Uterus (tissue), 3 donors: ENCODE measurements at regions not wholly inside any gene's neighbourhood (a gene's known extent, or its start where the extent isn't known, plus 50 kb on each side); places are given as distances from the start of the nearest gene placed in this dataset.
"Not testable (repeated sequence)": the region's sequence is repeated elsewhere in the genome, so short reads cannot be mapped to it uniquely, and the experiment has no call there.

ENCODE experiments used
- DNase-seq, 2 donors: peaks; one replicate each; pipeline ENCODE4 v3.0.0-alpha.2; 2019 to 2020
- H3K27ac ChIP-seq, 2 donors: fragments of 200-600 bp; sonication (generic); 1 replicate in 1 of 2; 2 replicates in 1 of 2; pipeline ENCODE4 v1.5.1; 2016 to 2018
- H3K27me3 ChIP-seq, 2 donors: fragments of 200-600 bp; sonication (generic); one replicate each; pipeline ENCODE4 v1.5.1; 2018 to 2019; ENCODE audit warnings: control low read depth in 1 of 2
- H3K36me3 ChIP-seq, 2 donors: fragments of 200-600 bp; sonication (generic); one replicate each; pipeline ENCODE4 v1.5.1; 2019; ENCODE audit warnings: control low read depth in 1 of 2
- H3K4me1 ChIP-seq, 2 donors: fragments of 200-600 bp; sonication (generic); one replicate each; pipeline ENCODE4 v1.5.1; 2018 to 2019; ENCODE audit warnings: control low read depth in 1 of 2
- H3K4me3 ChIP-seq, 2 donors: fragments of 200-600 bp; sonication (generic); 1 replicate in 1 of 2; 2 replicates in 1 of 2; pipeline ENCODE4 v1.5.1; 2018 to 2019; ENCODE audit warnings: mild to moderate bottlenecking in 1 of 2
- H3K9me3 ChIP-seq, 2 donors: fragments of 200-600 bp; sonication (generic); one replicate each; pipeline ENCODE4 v1.5.1; 2019; ENCODE audit warnings: control low read depth in 1 of 2
- POLR2A ChIP-seq, 2 donors: fragments of 450-650 bp; IDR thresholded peaks; one replicate each; pipeline ENCODE4 v1.6.1; 2016; ENCODE audit warnings: antibody characterized with exemption in 2 of 2, mild to moderate bottlenecking in 1 of 2, moderate library complexity in 1 of 2
- intact Hi-C: fragments of 100-400 bp; cut with DNase I; formaldehyde crosslinking; loops from one replicate; pipeline ENCODE4 v1.15.1; 2023; ENCODE audit warnings: low total_unique reads
- TF ChIP-seq, protein P1 (sequence below), 4 experiments: fragments of 200-600 bp in 2 of 4; fragments of 450-650 bp in 2 of 4; sonication (generic) in 2 of 4; IDR thresholded peaks; one replicate each; pipeline ENCODE4 v1.5.1; 2016 to 2019; ENCODE audit warnings: antibody characterized with exemption in 4 of 4, mild to moderate bottlenecking in 2 of 4, moderate library complexity in 1 of 4
- donor health status: DM: yes; HTN: yes; CAD: no.

DNA sequence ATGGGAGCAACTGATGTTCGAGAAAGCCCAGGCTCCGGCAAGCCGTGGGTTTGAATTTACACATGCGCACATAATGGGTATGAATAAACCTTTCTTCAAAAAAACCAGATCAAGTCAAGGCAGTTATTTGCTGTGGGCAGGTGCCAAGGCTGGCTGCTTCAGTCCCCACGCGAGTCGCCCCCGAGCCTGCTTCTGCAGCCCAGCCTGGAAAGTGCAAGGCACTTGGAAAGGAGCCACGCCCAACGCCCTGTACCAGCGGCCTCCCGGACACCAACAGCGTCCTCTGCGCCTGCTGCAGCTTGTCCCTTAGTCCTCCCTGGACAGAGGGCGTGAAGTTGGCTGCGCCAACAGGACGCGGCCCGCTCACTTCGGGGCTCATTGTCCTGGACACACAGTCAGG lies 68.9 kb downstream of the KLF15 start:
- Histone ChIP-seq H3K4me3 (no peak overlapping the region), H3K36me3 (no peaks in the 10 kb centered on the region), H3K4me1 (peaks cover 0 to 4% of the 10 kb centered on the region in 2 donors), H3K27ac (peak overlapping the region in 1 of 2 donors; percentile 53), H3K9me3 (no peaks in the 10 kb centered on the region), H3K27me3 (no peaks in the 10 kb centered on the region)
- no peak for DNase-seq
- intact Hi-C loops = no loop called here
- TF ChIP-seq POLR2A (IDR thresholded peaks at IDR 0.05) = no peak
- TF ChIP-seq, protein P1, sequence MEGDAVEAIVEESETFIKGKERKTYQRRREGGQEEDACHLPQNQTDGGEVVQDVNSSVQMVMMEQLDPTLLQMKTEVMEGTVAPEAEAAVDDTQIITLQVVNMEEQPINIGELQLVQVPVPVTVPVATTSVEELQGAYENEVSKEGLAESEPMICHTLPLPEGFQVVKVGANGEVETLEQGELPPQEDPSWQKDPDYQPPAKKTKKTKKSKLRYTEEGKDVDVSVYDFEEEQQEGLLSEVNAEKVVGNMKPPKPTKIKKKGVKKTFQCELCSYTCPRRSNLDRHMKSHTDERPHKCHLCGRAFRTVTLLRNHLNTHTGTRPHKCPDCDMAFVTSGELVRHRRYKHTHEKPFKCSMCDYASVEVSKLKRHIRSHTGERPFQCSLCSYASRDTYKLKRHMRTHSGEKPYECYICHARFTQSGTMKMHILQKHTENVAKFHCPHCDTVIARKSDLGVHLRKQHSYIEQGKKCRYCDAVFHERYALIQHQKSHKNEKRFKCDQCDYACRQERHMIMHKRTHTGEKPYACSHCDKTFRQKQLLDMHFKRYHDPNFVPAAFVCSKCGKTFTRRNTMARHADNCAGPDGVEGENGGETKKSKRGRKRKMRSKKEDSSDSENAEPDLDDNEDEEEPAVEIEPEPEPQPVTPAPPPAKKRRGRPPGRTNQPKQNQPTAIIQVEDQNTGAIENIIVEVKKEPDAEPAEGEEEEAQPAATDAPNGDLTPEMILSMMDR (IDR thresholded peaks at IDR 0.05) = no peak

DNA sequence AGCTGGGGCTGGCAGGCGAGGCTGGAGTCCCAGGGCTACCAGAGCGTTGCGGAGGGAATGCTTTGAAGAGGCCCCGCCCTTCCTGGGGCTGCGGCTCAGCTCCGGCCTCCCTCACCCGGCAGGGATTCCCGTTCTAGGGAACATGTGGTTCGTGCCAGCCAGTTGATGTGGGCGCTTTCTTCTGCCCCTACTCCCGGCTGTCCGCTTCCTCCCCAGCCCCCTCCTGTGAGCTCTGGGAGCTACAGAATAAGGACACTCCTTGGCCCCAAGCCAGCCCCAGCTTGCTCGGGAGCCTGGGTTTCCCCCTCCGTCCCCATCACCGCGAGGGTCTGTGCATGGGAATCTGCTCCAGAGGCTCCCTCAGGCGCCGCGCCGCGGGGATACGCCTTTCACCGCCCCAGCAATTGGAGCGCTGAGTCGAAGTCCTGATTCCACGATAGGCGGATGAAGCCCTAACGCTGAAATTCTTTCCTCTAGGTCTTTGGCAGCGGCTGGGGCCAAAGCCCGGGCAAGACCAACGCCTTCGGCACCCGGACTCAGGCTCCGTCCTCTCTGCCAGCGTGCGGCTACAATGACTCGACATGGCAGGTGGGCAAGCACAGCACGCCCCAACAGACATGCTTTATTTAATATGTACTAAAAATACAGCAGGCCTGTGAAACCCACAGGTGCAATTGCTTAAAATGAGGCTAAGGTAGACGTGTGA lies 69.5 kb downstream of the KLF15 start:
- H3K27me3 ChIP-seq = no peaks in the 10 kb centered on the region
- intact Hi-C loops = no loop called here
- peaks cover 0 to 4% of the 10 kb centered on the region in 2 donors for H3K4me1 ChIP-seq
- peak in 1 of 2 donors; percentile 30 for TF ChIP-seq POLR2A (IDR thresholded peaks at IDR 0.05)
- TF ChIP-seq, protein P1 (IDR thresholded peaks at IDR 0.05) = no peak
- DNase-seq = peak; percentile 62 to 63
- no peaks in the 10 kb centered on the region for H3K36me3 ChIP-seq
- H3K27ac ChIP-seq = peak overlapping the region; percentile 53 to 66
- H3K4me3 ChIP-seq = peak overlapping the region; percentile 26 to 30
- no peaks in the 10 kb centered on the region for H3K9me3 ChIP-seq

DNA sequence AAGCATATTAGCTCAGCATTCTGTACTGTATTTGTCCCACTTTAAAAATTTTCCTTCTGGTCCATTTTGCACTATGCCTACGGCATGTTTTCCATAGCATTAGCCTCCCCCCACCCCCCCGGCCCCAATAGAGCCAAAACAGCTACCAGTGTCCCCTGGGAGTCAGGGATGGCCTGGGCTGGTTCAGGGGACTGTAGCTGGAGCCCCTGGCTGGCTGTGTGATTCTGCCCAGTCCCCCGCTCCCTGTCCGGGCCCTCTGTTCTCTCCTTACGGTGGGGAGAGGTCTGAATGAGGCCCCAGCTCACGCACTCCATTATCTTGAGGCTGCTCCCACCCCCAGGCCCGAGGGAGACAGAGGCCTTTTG lies 70.1 kb downstream of the KLF15 start:
- TF ChIP-seq, protein P1 (IDR thresholded peaks at IDR 0.05) = no peak
- Histone ChIP-seq H3K4me1 (peaks cover 0 to 4% of the 10 kb centered on the region in 2 donors), H3K36me3 (no peaks in the 10 kb centered on the region), H3K4me3 (peak overlapping the region; percentile 26 to 30), H3K27ac (peak overlapping the region; percentile 53 to 66), H3K9me3 (no peaks in the 10 kb centered on the region), H3K27me3 (no peaks in the 10 kb centered on the region)
- DNase-seq = no peak
- intact Hi-C loops = no loop called here

DNA sequence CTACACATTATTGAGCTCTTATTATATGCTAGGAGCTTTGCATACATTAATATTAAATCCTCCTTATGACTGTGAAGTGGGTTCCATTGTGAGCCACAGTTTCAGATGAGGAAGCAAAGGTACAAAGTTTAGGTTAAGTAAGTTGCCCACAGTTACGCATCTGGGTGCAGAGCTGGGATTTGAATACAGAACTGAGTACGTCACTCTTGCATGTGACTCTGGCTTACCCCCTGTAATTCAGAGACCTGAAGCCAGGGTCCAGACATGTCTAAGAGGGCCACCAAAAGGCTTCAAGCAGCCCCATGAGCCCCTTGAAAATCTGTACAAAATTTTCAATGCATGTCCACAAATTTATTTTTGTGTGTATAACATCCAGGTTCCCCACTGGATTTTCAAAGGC lies 71.8 kb downstream of the KLF15 start:
- no peak for TF ChIP-seq POLR2A (IDR thresholded peaks at IDR 0.05)
- TF ChIP-seq, protein P1 (IDR thresholded peaks at IDR 0.05) = no peak
- Histone ChIP-seq H3K36me3 (no peaks in the 10 kb centered on the region), H3K4me3 (no peak overlapping the region), H3K9me3 (no peaks in the 10 kb centered on the region), H3K27ac (no peak overlapping the region), H3K4me1 (peaks cover 0 to 4% of the 10 kb centered on the region in 2 donors), H3K27me3 (no peaks in the 10 kb centered on the region)
- intact Hi-C loops = no loop called here
- no peak for DNase-seq

DNA sequence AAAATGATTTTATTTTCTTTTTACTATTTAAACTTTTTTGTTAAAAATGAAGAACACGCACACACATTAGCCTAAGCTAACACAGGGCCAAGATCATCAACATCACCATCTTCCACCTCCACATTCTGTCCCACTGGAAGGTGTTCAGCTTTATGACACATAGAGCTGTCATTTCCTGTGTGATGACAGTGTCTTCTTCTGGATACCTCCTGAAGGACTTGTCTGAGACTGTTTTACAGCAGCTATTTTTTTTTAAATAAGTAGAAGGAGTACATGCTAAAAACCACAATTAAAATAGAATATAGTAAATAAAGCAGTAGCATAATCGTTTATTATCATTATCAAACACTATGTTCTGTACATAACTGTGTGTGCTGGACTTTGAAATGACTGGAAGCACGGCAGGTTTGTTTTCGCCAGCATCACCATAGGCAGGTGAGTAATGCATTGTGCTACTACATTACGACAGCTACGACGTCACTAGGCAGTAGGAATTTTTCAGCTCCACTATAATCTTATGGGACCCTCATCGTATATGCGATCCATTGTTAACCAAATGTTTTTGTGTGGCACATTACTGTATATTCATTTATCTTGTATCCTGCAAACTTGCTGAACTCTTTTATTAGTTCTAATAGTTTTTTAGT lies 72.8 kb downstream of the KLF15 start:
- Histone ChIP-seq H3K36me3 (no peaks in the 10 kb centered on the region), H3K9me3 (no peaks in the 10 kb centered on the region), H3K27ac (no peak overlapping the region), H3K4me1 (peaks cover 0 to 4% of the 10 kb centered on the region in 2 donors), H3K27me3 (no peaks in the 10 kb centered on the region), H3K4me3 (no peak overlapping the region)
- intact Hi-C loops = no loop called here
- DNase-seq = no peak
- TF ChIP-seq, protein P1 (IDR thresholded peaks at IDR 0.05) = no peak
- TF ChIP-seq POLR2A (IDR thresholded peaks at IDR 0.05) = no peak

DNA sequence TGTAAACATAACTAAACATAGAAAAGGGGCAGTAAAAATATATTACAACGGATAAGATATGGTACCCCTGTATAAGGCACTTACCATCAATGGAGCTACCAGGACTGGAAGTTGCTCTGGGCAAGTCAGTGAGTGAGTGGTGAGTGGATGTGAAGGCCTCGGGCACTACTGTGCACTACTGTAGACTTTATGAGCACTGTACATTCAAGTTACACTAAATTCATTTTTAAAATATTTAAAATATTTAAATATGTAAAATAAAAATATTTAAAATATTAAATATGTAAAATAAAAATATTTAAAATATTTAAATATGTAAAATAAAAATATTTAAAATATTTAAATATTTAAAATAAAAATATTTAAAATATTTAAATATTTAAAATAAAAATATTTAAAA lies 73.6 kb downstream of the KLF15 start:
- intact Hi-C loops, H3K4me1 ChIP-seq, H3K27ac ChIP-seq, H3K36me3 ChIP-seq, H3K4me3 ChIP-seq, H3K27me3 ChIP-seq, H3K9me3 ChIP-seq, DNase-seq: not testable (repeated sequence)
